ENCODE measurements at regions not wholly inside any gene's neighbourhood (a gene's known extent, or its start where the extent isn't known, plus 50 kb on each side); places are given as distances from the start of the nearest gene placed in this dataset.

DNA sequence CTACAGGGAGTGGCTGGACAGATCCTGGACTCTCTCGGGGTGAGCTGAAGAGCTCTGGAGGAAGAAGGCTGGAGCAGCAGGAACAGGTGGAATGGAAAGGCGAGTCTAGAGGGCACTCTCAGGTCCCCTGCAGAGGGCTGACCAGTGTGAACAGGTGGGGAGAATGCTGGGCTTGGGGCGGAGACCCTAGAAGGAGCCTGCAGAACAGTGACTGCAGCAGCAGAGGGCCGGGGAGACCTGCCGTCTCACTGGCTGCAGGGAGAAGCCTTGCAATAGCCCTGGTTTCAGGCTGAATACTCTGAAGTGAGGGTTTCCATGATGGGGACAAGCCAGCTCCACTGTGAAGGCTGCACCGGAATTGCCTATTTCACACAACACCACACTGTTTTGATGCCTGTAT lies 626.7 kb upstream of the SALL3 start:
- no peak for DNase-seq
- H3K9me3 ChIP-seq = no peaks in the 10 kb centered on the region
- no peaks in the 10 kb centered on the region for H3K4me1 ChIP-seq
- H3K36me3 ChIP-seq = no peaks in the 10 kb centered on the region
- H3K27me3 ChIP-seq = no peaks in the 10 kb centered on the region
- no peak overlapping the region for H3K4me3 ChIP-seq (ENCODE audit: low read depth, low read length)
- TF ChIP-seq, protein P1, sequence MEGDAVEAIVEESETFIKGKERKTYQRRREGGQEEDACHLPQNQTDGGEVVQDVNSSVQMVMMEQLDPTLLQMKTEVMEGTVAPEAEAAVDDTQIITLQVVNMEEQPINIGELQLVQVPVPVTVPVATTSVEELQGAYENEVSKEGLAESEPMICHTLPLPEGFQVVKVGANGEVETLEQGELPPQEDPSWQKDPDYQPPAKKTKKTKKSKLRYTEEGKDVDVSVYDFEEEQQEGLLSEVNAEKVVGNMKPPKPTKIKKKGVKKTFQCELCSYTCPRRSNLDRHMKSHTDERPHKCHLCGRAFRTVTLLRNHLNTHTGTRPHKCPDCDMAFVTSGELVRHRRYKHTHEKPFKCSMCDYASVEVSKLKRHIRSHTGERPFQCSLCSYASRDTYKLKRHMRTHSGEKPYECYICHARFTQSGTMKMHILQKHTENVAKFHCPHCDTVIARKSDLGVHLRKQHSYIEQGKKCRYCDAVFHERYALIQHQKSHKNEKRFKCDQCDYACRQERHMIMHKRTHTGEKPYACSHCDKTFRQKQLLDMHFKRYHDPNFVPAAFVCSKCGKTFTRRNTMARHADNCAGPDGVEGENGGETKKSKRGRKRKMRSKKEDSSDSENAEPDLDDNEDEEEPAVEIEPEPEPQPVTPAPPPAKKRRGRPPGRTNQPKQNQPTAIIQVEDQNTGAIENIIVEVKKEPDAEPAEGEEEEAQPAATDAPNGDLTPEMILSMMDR (IDR thresholded peaks at IDR 0.05; ENCODE audit: low read depth, low read length) = no peak

DNA sequence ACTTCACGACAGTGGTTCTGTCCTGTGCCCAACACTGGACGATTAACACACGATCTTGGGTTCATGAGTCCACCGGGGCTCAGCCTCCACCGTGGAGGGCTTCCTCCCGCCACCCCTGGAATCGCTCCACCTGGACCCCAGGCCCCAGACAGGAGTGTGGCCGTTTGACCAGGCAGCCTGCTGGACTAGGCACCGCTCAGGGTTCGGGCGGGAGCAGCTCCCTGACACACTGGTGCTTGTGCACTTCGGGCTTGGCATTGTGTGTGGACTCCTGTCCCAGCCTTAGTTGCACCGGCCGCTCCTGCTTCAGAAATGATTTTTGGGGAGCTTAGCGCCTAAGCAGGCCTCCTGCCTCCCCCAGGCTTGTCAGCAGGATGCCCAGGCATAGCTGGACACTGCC lies 617.4 kb upstream of the SALL3 start:
- H3K9me3 ChIP-seq = no peaks in the 10 kb centered on the region
- TF ChIP-seq, protein P1 (IDR thresholded peaks at IDR 0.05; ENCODE audit: low read depth, low read length) = no peak
- no peak for DNase-seq
- no peaks in the 10 kb centered on the region for H3K4me1 ChIP-seq
- H3K27me3 ChIP-seq = peaks cover 4% of the 10 kb centered on the region; the same call in 1 of the 2 replicates
- H3K4me3 ChIP-seq (ENCODE audit: low read depth, low read length) = no peak overlapping the region
- no peaks in the 10 kb centered on the region for H3K36me3 ChIP-seq

DNA sequence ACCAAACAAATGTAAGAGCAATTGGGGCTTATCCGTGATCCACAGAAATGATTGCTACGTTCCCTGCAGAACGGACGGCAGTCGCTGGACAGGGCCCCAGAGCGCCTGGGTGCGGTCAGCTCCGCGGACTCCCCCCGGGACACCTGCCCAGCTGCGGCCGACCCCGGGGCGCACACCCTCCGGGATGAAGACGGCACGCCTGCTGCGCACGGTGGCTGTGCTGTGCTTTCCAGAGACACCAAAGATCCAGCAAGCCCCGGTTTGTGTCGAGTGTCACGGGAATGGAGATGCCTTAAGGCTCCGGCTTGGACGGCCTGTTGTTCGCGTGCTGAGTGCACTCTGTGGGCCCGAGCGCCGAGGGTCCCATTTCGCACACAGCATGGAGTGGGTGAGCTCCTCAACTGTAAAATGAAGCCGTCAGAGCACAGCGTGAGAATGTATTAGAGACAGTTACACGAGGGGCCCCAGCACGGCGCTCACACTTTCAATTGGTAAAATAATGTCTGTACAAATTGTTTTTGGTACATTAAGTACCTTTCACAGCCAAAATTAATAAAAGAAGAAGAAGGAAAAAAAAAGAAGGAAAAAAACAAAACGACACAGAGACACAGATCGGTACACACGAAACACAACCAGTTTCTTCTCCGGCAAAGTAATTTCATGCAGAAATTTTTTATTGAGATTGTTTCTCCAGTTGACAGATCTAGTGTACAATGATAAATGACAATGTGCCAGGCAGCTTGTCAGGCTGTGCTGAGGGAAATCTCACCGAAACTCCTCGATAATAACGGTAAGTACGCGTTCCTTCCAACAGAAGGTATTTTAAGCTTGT lies 615.8 kb upstream of the SALL3 start:
- H3K9me3 ChIP-seq = no peaks in the 10 kb centered on the region
- H3K4me3 ChIP-seq (ENCODE audit: low read depth, low read length) = no peak overlapping the region
- TF ChIP-seq, protein P1 (IDR thresholded peaks at IDR 0.05; ENCODE audit: low read depth, low read length) = no peak
- H3K36me3 ChIP-seq = no peaks in the 10 kb centered on the region
- DNase-seq = no peak
- H3K27me3 ChIP-seq = peaks cover 4% of the 10 kb centered on the region; the same call in 1 of the 2 replicates
- no peaks in the 10 kb centered on the region for H3K4me1 ChIP-seq

DNA sequence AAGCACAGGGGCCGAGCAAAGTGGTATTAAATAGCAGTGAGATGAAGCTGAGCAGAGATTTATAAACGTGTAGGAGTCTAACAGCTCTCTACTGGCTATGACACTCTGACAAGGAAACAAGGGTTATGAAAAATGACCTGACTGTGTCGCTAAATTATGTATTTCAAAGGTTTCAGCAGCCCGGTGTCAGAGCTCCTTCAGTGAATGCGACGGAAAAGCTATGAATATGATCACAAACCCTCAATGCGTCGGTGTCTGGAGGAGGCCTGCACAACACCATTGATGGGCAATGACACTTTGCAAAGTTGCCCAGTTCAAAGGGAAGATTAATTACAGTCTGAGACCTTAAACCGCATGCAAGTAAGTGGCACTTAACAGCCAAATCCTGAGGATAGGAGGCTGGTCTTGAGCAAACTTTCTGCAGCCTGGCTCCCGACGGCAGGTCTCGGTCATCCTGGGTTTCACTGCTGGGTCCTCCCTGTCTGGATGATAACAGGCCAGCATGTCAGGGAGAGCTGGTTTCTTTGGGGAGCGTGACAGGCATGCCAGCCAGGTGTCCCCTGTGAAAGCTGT lies 615.1 kb upstream of the SALL3 start:
- no peak overlapping the region for H3K4me3 ChIP-seq (ENCODE audit: low read depth, low read length)
- DNase-seq = no peak
- no peaks in the 10 kb centered on the region for H3K9me3 ChIP-seq
- H3K36me3 ChIP-seq = no peaks in the 10 kb centered on the region
- TF ChIP-seq, protein P1 (IDR thresholded peaks at IDR 0.05; ENCODE audit: low read depth, low read length) = no peak
- peaks cover 4% of the 10 kb centered on the region; the same call in 1 of the 2 replicates for H3K27me3 ChIP-seq
- H3K4me1 ChIP-seq = no peaks in the 10 kb centered on the region

DNA sequence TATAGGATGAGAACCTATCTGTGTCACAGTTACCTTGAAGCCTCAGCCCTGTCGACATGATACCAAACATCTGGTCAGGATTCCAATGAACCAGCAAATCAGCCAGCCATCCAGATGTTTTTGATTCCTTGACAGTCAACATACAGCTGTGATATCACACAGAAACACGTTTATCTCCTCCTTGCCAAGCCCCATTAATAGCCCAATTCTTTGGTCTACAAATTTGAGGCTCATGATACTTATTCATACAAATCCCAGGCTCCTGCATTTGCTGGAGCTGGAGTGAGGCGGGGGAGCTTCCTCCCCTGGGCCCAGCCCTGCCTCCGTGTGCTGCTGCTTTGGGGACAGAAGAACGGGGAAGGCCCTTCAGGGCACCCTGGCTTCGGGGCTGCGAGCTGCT lies 611.6 kb upstream of the SALL3 start:
- no peaks in the 10 kb centered on the region for H3K36me3 ChIP-seq
- TF ChIP-seq, protein P1 (IDR thresholded peaks at IDR 0.05; ENCODE audit: low read depth, low read length) = no peak
- H3K9me3 ChIP-seq = no peaks in the 10 kb centered on the region
- no peaks in the 10 kb centered on the region for H3K4me1 ChIP-seq
- no peaks in the 10 kb centered on the region for H3K27me3 ChIP-seq
- DNase-seq = no peak
- H3K4me3 ChIP-seq (ENCODE audit: low read depth, low read length) = no peak overlapping the region

DNA sequence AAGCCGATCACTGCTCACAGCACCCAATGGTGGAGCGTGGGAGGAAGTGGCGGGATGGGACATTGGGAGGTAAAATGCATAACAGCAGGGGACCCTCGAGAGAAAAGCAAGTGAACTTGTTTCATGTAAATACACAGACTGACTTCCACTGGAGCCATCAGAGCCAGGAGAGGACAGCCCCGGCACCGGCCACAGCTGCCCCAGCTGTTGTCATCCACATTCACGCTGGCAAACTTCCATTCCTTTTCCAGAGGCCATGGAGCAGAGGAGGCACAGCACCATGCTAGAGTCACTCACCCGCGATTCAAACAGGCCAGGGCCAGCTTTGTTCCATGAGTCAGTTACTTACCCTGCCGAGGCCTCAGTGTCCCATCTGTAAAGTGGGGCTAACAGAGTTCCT lies 610.9 kb upstream of the SALL3 start:
- no peak for DNase-seq
- TF ChIP-seq, protein P1 (IDR thresholded peaks at IDR 0.05; ENCODE audit: low read depth, low read length) = no peak
- Histone ChIP-seq H3K36me3 (no peaks in the 10 kb centered on the region), H3K4me3 (ENCODE audit: low read depth, low read length) (no peak overlapping the region), H3K27me3 (no peaks in the 10 kb centered on the region), H3K9me3 (no peaks in the 10 kb centered on the region), H3K4me1 (no peaks in the 10 kb centered on the region)

All from BE2C (cell line).